HFFc6 (cell line): ENCODE measurements at regions not wholly inside any gene's neighbourhood (a gene's known extent, or its start where the extent isn't known, plus 50 kb on each side); places are given as distances from the start of the nearest gene placed in this dataset.
A peak's percentile ranks its signal among the peaks of the same experiment; 100 is the strongest.

Experiments
- DNase-seq: peaks from one replicate; pipeline ENCODE4 v3.0.0-alpha.2; 2018
- H3K27ac Mint-ChIP-seq: 2 replicates; pipeline ENCODE4 v1.8.0; 2020; ENCODE audit warnings: mild to moderate bottlenecking, mixed read lengths
- H3K27me3 Mint-ChIP-seq: 2 replicates; pipeline ENCODE4 v1.8.0; 2021; ENCODE audit warnings: mild to moderate bottlenecking, moderate library complexity, mixed read lengths; ENCODE audit not compliant: insufficient read depth
- H3K36me3 Mint-ChIP-seq: 2 replicates; pipeline ENCODE4 v1.8.0; 2021; ENCODE audit warnings: low read depth, mixed read lengths
- H3K4me1 Mint-ChIP-seq: 2 replicates; pipeline ENCODE4 v1.8.0; 2020; ENCODE audit warnings: low read depth, mixed read lengths
- H3K4me3 Mint-ChIP-seq: 2 replicates; pipeline ENCODE4 v1.8.0; 2020; ENCODE audit warnings: mild to moderate bottlenecking, moderate library complexity, mixed read lengths
- H3K9me3 Mint-ChIP-seq: 2 replicates; pipeline ENCODE4 v1.8.0; 2020; ENCODE audit warnings: mild to moderate bottlenecking, mixed read lengths
- TF ChIP-seq, protein P1 (sequence below): fragments of 200-600 bp; sonication (generic); IDR thresholded peaks from 2 replicates; pipeline ENCODE4 v1.5.0; 2021; ENCODE audit warnings: antibody characterized with exemption, mild to moderate bottlenecking

DNA sequence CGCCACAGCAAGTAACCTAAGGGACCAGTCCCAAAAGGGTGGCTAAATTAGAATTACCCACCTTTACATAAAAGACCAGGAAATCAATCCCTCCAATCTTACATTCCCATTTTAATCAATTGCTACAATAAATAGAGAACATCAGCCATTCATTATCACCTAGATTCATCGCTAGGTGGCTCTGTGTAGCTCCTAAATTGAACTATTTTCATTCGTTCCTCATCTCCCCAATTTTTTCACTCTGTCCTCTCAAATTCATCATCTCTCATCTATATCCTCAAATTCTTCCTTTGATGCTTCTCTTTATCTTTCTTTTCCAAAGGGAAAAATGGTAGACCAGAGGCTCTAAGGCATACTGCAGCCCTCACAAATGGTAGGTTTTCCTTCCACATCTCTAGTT is 108.2 kb upstream of the TNC start:
- H3K27ac Mint-ChIP-seq: no peak overlapping the region

DNA sequence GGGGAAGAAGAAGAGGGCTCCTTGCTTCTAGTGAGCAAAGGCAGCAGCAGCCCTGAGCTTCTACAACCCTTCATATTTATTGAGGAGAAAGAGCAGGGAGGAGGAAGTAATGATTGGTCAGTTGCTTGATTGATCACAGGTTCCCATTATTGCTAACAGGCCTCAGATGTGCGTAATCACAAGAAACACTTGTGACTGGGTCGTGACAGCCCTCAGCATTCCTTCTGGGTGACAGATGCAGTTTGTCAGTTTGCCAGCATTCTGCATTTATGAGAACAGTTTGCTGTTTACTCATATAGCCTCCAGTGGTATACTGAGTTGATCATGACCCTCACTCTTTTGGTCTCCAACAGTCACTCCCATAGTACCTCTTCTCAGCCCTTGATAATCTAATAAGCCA is 111.5 kb upstream of the TNC start:
- DNase-seq: peak; percentile 60
- Mint-ChIP-seq H3K36me3 (no peaks in the 10 kb centered on the region; the same call in 1 of the 2 replicates), H3K4me3 (no peak overlapping the region), H3K27ac (no peak overlapping the region; the same call in 1 of the 2 replicates), H3K27me3 (peaks cover 6% of the 10 kb centered on the region), H3K4me1 (peaks cover 13% of the 10 kb centered on the region), H3K9me3 (no peaks in the 10 kb centered on the region)
- TF ChIP-seq, protein P1, sequence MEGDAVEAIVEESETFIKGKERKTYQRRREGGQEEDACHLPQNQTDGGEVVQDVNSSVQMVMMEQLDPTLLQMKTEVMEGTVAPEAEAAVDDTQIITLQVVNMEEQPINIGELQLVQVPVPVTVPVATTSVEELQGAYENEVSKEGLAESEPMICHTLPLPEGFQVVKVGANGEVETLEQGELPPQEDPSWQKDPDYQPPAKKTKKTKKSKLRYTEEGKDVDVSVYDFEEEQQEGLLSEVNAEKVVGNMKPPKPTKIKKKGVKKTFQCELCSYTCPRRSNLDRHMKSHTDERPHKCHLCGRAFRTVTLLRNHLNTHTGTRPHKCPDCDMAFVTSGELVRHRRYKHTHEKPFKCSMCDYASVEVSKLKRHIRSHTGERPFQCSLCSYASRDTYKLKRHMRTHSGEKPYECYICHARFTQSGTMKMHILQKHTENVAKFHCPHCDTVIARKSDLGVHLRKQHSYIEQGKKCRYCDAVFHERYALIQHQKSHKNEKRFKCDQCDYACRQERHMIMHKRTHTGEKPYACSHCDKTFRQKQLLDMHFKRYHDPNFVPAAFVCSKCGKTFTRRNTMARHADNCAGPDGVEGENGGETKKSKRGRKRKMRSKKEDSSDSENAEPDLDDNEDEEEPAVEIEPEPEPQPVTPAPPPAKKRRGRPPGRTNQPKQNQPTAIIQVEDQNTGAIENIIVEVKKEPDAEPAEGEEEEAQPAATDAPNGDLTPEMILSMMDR: no peak

More for the DNA sequence above, 108.2 kb upstream of the TNC start:
- H3K27me3 Mint-ChIP-seq: peaks cover 20% of the 10 kb centered on the region
- TF ChIP-seq, protein P1: no peak
- 0 out of 2 replicates have a peak, but pooled peaks cover 4% of the 10 kb centered on the region for H3K4me1 Mint-ChIP-seq
- H3K9me3 Mint-ChIP-seq: no peaks in the 10 kb centered on the region
- no peak overlapping the region for H3K4me3 Mint-ChIP-seq
- DNase-seq: no peak
- no peaks in the 10 kb centered on the region; the same call in 1 of the 2 replicates for H3K36me3 Mint-ChIP-seq

DNA sequence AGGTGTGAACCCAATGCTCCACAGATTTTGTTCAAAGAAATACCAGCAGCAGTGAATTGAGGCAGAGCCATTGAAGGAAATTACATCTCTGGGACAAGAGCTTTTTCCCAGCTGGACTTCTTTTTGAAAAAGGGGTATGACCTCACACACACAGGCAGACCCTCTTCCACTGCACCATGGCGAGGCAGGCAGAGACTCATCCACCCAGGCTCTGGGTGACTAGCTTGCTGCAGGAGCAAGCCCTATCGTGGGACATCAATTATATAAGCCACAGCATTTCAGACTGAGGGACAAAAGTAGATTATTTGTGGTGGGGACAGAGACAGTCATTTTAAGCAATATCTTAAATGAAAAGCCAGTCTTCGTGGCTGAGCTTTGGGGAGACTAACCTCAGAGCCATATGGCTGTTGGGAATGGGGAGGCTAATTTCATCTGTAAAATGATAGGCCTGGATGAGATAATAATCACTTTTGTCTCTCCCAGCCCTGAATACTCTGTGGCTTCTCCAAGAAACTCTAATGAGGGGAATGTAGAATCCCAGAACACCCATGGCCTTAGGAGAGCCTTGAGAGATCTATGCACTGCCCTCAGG is 113.1 kb upstream of the TNC start:
- H3K9me3 Mint-ChIP-seq: no peaks in the 10 kb centered on the region
- no peak overlapping the region for H3K27ac Mint-ChIP-seq
- peaks cover 18% of the 10 kb centered on the region for H3K4me1 Mint-ChIP-seq
- no peak for DNase-seq
- TF ChIP-seq, protein P1: no peak
- H3K4me3 Mint-ChIP-seq: no peak overlapping the region
- H3K36me3 Mint-ChIP-seq: no peaks in the 10 kb centered on the region; the same call in 1 of the 2 replicates
- H3K27me3 Mint-ChIP-seq: peaks cover 3% of the 10 kb centered on the region

DNA sequence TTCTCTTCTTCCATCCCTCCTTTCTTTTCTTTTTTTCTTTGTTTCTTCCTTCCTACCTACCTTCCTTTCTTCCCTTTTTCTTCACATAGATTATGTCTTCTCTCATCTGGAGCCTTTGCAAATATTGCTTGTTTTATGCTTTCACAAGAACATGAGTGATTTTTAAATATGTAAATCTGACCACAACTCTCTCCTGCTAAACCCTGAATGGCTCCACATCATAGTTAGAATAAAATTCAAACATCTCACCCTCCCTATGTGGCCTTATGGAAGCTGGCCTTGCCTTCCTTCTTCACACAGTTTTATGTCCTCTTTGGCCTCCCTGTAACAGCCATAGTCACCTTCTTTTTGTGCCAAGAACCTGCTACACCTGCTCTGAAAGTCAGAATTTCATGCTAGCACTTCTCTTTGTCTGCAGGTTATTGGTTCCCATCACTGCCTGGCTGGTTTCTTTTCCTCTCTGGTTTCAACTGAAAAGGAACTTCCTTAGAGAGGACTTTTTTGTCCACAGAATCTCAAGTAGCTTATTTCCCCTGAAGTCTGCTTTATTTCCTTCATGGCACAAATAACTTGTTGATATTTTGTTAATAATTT is 114.3 kb upstream of the TNC start:
- H3K4me3 Mint-ChIP-seq: no peak overlapping the region
- no peaks in the 10 kb centered on the region; the same call in 1 of the 2 replicates for H3K36me3 Mint-ChIP-seq
- no peak overlapping the region for H3K27ac Mint-ChIP-seq
- H3K27me3 Mint-ChIP-seq: peaks cover 3% of the 10 kb centered on the region
- TF ChIP-seq, protein P1: no peak
- H3K4me1 Mint-ChIP-seq: peaks cover 18% of the 10 kb centered on the region
- H3K9me3 Mint-ChIP-seq: no peaks in the 10 kb centered on the region
- no peak for DNase-seq

DNA sequence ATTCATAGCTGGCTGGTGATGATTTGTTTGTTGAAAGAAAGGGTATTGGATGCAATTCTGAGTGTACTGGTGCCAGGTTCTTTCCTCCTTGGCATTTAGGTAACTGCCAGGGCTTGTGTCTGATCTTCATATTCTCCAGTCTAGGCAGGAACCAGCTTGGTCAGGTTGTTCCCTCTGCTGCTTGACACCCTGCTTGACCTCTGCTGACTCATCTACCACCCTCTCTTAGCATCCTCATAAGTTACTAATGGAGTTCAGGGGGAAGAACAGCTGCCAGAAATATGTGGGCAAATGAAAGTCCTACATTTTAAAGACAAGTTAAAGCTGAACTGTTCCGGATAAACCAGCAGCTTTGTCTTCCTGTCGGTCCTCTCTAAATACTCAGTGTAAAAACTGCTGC is 116.1 kb upstream of the TNC start:
- Mint-ChIP-seq H3K9me3 (no peaks in the 10 kb centered on the region), H3K4me1 (peaks cover 17% of the 10 kb centered on the region), H3K36me3 (no peaks in the 10 kb centered on the region; the same call in 1 of the 2 replicates), H3K27ac (peak overlapping the region; percentile 56), H3K4me3 (no peak overlapping the region), H3K27me3 (peaks cover 6% of the 10 kb centered on the region)
- DNase-seq: peak; percentile 72
- TF ChIP-seq, protein P1: no peak
